ENCODE measurements at regions not wholly inside any gene's neighbourhood (a gene's known extent, or its start where the extent isn't known, plus 50 kb on each side); places are given as distances from the start of the nearest gene placed in this dataset.

DNA sequence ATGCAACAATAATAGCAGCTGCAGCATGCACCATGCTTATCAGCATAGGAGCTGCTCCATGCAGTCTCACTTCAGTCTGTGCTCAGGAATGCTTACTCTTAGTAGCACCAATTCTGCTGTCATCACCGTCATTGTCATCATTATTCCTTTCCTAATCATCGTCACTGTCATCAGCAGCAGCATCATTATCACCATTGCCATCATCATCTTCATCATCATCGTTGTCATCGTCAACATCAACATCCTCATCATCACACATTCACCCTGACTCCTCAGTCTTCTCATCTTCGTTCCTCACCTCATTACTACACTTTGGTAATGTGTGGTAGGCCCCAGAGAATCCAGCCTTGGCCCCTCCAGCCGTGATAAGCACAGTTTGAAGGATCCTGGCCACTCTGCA lies 545.0 kb downstream of the TNS3 start:
- ChIA-PET CTCF (no interaction called here), POLR2A (ENCODE audit: low non-redundant PET) (no interaction called here)
- no peak for DNase-seq (ENCODE audit: low spot score)
- no peak overlapping the region for H3K27ac ChIP-seq
- TF ChIP-seq, protein P1, sequence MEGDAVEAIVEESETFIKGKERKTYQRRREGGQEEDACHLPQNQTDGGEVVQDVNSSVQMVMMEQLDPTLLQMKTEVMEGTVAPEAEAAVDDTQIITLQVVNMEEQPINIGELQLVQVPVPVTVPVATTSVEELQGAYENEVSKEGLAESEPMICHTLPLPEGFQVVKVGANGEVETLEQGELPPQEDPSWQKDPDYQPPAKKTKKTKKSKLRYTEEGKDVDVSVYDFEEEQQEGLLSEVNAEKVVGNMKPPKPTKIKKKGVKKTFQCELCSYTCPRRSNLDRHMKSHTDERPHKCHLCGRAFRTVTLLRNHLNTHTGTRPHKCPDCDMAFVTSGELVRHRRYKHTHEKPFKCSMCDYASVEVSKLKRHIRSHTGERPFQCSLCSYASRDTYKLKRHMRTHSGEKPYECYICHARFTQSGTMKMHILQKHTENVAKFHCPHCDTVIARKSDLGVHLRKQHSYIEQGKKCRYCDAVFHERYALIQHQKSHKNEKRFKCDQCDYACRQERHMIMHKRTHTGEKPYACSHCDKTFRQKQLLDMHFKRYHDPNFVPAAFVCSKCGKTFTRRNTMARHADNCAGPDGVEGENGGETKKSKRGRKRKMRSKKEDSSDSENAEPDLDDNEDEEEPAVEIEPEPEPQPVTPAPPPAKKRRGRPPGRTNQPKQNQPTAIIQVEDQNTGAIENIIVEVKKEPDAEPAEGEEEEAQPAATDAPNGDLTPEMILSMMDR (conservative IDR thresholded peaks at IDR 0.05; ENCODE audit: low read depth), result no peak

DNA sequence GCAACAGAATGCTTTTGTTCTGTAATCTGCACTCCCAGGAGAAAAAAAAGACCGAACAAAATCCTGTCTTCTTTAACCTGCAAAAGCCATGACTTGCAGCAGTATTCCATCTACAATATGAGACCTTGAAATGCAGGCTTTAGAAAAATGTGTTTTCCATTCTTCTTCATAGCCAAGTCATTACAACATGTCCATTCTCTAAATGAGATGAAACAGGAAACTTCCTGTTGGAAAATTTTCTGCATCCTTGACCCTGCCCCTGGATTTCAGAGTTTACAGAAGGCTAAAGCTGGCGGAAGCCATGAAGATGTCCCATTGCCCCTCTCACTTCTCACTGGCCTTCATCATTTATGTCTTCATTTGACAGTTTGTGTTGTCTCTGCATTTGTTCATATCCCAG lies 546.4 kb downstream of the TNS3 start:
- no peak for DNase-seq (ENCODE audit: low spot score)
- no peak overlapping the region for H3K27ac ChIP-seq
- CTCF ChIA-PET, result no interaction called here
- TF ChIP-seq, protein P1 (conservative IDR thresholded peaks at IDR 0.05; ENCODE audit: low read depth), result no peak
- POLR2A ChIA-PET (ENCODE audit: low non-redundant PET), result no interaction called here

DNA sequence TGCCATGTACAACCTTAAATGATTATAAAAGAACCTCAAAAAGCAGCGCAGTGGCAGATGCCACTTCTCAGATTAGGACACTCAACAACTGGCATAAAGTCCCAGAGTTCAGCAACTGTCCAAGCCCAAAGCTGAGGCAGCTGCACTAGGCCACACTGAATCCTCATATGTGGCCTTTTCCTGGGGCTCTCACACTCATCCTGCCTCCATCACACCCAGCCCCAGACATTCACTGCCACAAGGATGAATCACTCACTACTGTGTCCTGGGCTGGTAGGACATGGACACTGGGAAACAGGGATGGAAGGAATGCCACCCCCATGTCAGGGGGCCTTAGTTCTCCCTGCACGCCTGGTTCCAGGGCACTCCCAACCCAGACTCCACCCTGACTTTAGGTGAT lies 547.7 kb downstream of the TNS3 start:
- no peak for DNase-seq (ENCODE audit: low spot score)
- ChIA-PET POLR2A (ENCODE audit: low non-redundant PET) (no interaction called here), CTCF (no interaction called here)
- TF ChIP-seq, protein P1 (conservative IDR thresholded peaks at IDR 0.05; ENCODE audit: low read depth), result no peak
- no peak overlapping the region for H3K27ac ChIP-seq

DNA sequence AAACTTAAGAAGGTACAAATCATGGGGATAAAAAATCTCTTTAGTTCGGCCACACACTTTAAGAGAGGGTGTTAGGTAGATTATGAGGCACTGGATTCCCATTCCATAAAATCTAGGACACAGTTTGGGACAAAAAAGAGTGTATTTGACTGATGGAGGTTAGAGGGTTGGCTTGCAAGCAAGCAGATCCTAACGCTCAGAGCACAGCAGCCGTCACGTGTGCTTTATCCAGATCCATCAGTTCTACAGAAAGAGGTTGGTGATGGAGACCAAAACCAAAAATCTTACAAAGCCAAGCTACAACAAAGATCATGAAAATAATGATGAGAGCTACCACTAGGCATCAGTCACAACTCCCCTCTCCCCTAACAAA lies 549.4 kb downstream of the TNS3 start:
- no peak overlapping the region for H3K27ac ChIP-seq
- ChIA-PET POLR2A (ENCODE audit: low non-redundant PET) (no interaction called here), CTCF (interaction anchor here (0.6 kb wide), 2 partner anchors 10 to 15 kb away, joined by 3 read pairs; no protein-coding TSS in a partner anchor)
- TF ChIP-seq, protein P1 (conservative IDR thresholded peaks at IDR 0.05; ENCODE audit: low read depth), result no peak
- no peak for DNase-seq (ENCODE audit: low spot score)

DNA sequence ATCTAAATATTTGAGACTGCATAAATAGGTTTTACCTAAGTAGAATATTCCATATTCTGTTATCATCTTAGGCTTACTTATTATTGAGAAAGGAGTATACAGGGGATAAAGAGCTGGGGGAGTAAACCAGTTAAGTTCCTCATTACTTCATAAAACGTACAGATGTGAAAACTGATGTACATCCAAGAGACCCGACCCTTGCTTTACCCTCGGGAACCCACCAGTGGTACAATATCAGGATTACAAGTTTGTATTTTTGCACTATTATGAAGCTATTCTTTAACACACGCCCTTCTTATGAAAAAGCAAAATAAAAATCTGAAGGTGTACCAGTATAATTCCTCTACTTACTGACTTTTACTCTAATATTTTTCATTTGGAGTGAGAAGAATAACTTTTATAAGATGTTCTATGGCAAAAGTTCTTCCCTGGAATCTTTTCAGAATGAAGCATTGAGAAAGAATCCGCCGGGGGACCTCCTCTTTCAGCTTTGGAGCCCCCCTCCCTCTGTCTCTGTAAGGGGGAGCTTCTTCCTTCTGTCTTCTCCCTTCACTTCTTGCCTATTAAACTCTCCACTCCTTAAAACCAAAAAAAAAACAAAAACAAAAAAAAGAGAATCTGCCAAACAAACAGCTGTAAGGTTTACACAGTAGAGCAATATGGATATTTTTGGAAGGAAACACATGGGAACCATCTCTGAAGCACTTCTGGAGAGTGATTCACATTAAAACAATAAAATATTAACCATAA lies 550.0 kb downstream of the TNS3 start:
- POLR2A ChIA-PET (ENCODE audit: low non-redundant PET), result no interaction called here
- CTCF ChIA-PET, result interaction anchor here (0.6 kb wide), 1 partner anchor 16 kb away, joined by 3 read pairs; no protein-coding TSS in a partner anchor
- TF ChIP-seq, protein P1 (conservative IDR thresholded peaks at IDR 0.05; ENCODE audit: low read depth), result no peak
- H3K27ac ChIP-seq, result no peak overlapping the region
- no peak for DNase-seq (ENCODE audit: low spot score)

DNA sequence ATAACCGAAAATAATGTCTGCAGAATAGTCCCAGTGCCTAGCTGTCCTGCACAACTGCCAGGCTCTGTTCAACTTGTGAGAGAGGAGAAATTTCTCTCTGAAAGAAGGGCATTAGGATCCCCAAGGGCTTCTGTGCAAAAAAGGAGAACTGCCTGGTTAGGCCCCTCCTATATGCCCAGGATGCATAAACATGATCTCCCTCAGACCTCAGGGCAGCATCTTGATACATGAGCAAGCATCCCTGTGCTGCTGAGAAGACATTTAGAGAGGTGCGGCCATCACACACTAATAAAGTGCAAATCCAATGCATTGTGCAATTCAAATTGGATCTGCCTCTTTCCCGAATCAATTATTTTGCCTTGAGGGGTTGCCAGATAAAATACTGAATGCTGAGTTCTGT lies 553.6 kb downstream of the TNS3 start:
- ChIA-PET CTCF (no interaction called here), POLR2A (ENCODE audit: low non-redundant PET) (no interaction called here)
- TF ChIP-seq, protein P1 (conservative IDR thresholded peaks at IDR 0.05; ENCODE audit: low read depth), result no peak
- no peak overlapping the region for H3K27ac ChIP-seq
- DNase-seq (ENCODE audit: low spot score), result no peak

Measured in RWPE1 (cell line).